ENCODE measurements at regions not wholly inside any gene's neighbourhood (a gene's known extent, or its start where the extent isn't known, plus 50 kb on each side); places are given as distances from the start of the nearest gene placed in this dataset.

GRCh38 chr3:177598097-177598833, 401.0 kb upstream of the TBL1XR1 start:
- no peak for DNase-seq (ENCODE audit: insufficient read length)
- TF ChIP-seq TAF1 (IDR thresholded peaks at IDR 0.05; ENCODE audit: borderline replicate concordance, low read depth, low read length), result no peak
- no peak for TF ChIP-seq POLR2AphosphoS5 (IDR thresholded peaks at IDR 0.05; ENCODE audit: low read depth, low read length)
- peak; percentile 53 for FAIRE-seq

- DNase-seq (ENCODE audit: insufficient read length) (no peak), FAIRE-seq (no peak)
- TF ChIP-seq POLR2AphosphoS5 (IDR thresholded peaks at IDR 0.05; ENCODE audit: low read depth, low read length), result no peak
- TF ChIP-seq POLR2A (IDR thresholded peaks at IDR 0.05; ENCODE audit: low read depth, low read length), result no peak
- no peak for TF ChIP-seq TAF1 (IDR thresholded peaks at IDR 0.05; ENCODE audit: borderline replicate concordance, low read depth, low read length)
These were observed 402.0 kb upstream of the TBL1XR1 start for GRCh38 chr3:177599326-177599725.

GRCh38 chr3:177599837-177600236, 402.6 kb upstream of the TBL1XR1 start:
- TF ChIP-seq TAF1 (IDR thresholded peaks at IDR 0.05; ENCODE audit: borderline replicate concordance, low read depth, low read length) (no peak), POLR2A (IDR thresholded peaks at IDR 0.05; ENCODE audit: low read depth, low read length) (no peak), POLR2AphosphoS5 (IDR thresholded peaks at IDR 0.05; ENCODE audit: low read depth, low read length) (no peak)
- no peak for DNase-seq (ENCODE audit: insufficient read length)
- FAIRE-seq, result no peak

- TF ChIP-seq POLR2AphosphoS5 (IDR thresholded peaks at IDR 0.05; ENCODE audit: low read depth, low read length), result no peak
- TF ChIP-seq TAF1 (IDR thresholded peaks at IDR 0.05; ENCODE audit: borderline replicate concordance, low read depth, low read length), result no peak
- no peak for TF ChIP-seq POLR2A (IDR thresholded peaks at IDR 0.05; ENCODE audit: low read depth, low read length)
- no peak for FAIRE-seq
These were observed 403.1 kb upstream of the TBL1XR1 start for GRCh38 chr3:177600411-177600810.

GRCh38 chr3:177601152-177601551, 403.9 kb upstream of the TBL1XR1 start:
- no peak for TF ChIP-seq POLR2AphosphoS5 (IDR thresholded peaks at IDR 0.05; ENCODE audit: low read depth, low read length)
- no peak for TF ChIP-seq POLR2A (IDR thresholded peaks at IDR 0.05; ENCODE audit: low read depth, low read length)
- no peak for TF ChIP-seq TAF1 (IDR thresholded peaks at IDR 0.05; ENCODE audit: borderline replicate concordance, low read depth, low read length)
- FAIRE-seq, result no peak
- DNase-seq (ENCODE audit: insufficient read length), result no peak

More at GRCh38 chr3:177600411-177600810, 403.1 kb upstream of the TBL1XR1 start:
- DNase-seq (ENCODE audit: insufficient read length), result no peak

- TF ChIP-seq POLR2AphosphoS5 (IDR thresholded peaks at IDR 0.05; ENCODE audit: low read depth, low read length) (no peak), TAF1 (IDR thresholded peaks at IDR 0.05; ENCODE audit: borderline replicate concordance, low read depth, low read length) (no peak)
- FAIRE-seq (no peak), DNase-seq (ENCODE audit: insufficient read length) (no peak)
These were observed 405.4 kb upstream of the TBL1XR1 start for GRCh38 chr3:177602601-177603147.

GRCh38 chr3:177603148-177603603, 405.9 kb upstream of the TBL1XR1 start:
- no peak for TF ChIP-seq POLR2AphosphoS5 (IDR thresholded peaks at IDR 0.05; ENCODE audit: low read depth, low read length)
- no peak for TF ChIP-seq POLR2A (IDR thresholded peaks at IDR 0.05; ENCODE audit: low read depth, low read length)
- no peak for TF ChIP-seq TAF1 (IDR thresholded peaks at IDR 0.05; ENCODE audit: borderline replicate concordance, low read depth, low read length)
- no peak for DNase-seq (ENCODE audit: insufficient read length)
- FAIRE-seq, result no peak

GRCh38 chr3:177604181-177604580, 406.9 kb upstream of the TBL1XR1 start:
- DNase-seq (ENCODE audit: insufficient read length) (no peak), FAIRE-seq (no peak)
- no peak for TF ChIP-seq POLR2AphosphoS5 (IDR thresholded peaks at IDR 0.05; ENCODE audit: low read depth, low read length)
- TF ChIP-seq TAF1 (IDR thresholded peaks at IDR 0.05; ENCODE audit: borderline replicate concordance, low read depth, low read length), result no peak
- no peak for TF ChIP-seq POLR2A (IDR thresholded peaks at IDR 0.05; ENCODE audit: low read depth, low read length)

- DNase-seq (ENCODE audit: insufficient read length) (no peak), FAIRE-seq (no peak)
- TF ChIP-seq TAF1 (IDR thresholded peaks at IDR 0.05; ENCODE audit: borderline replicate concordance, low read depth, low read length) (no peak), POLR2A (IDR thresholded peaks at IDR 0.05; ENCODE audit: low read depth, low read length) (no peak), POLR2AphosphoS5 (IDR thresholded peaks at IDR 0.05; ENCODE audit: low read depth, low read length) (no peak)
These were observed 409.6 kb upstream of the TBL1XR1 start for GRCh38 chr3:177606891-177607290.

- TF ChIP-seq POLR2AphosphoS5 (IDR thresholded peaks at IDR 0.05; ENCODE audit: low read depth, low read length) (no peak), POLR2A (IDR thresholded peaks at IDR 0.05; ENCODE audit: low read depth, low read length) (no peak), TAF1 (IDR thresholded peaks at IDR 0.05; ENCODE audit: borderline replicate concordance, low read depth, low read length) (no peak)
- DNase-seq (ENCODE audit: insufficient read length), result no peak
- no peak for FAIRE-seq
These were observed 410.3 kb upstream of the TBL1XR1 start for GRCh38 chr3:177607589-177607988.

- DNase-seq (ENCODE audit: insufficient read length) (no peak), FAIRE-seq (no peak)
- TF ChIP-seq POLR2A (IDR thresholded peaks at IDR 0.05; ENCODE audit: low read depth, low read length) (no peak), POLR2AphosphoS5 (IDR thresholded peaks at IDR 0.05; ENCODE audit: low read depth, low read length) (no peak), TAF1 (IDR thresholded peaks at IDR 0.05; ENCODE audit: borderline replicate concordance, low read depth, low read length) (no peak)
These were observed 411.2 kb upstream of the TBL1XR1 start for GRCh38 chr3:177608443-177608842.

GRCh38 chr3:177609613-177610012, 412.3 kb upstream of the TBL1XR1 start:
- DNase-seq (ENCODE audit: insufficient read length), result no peak
- TF ChIP-seq POLR2AphosphoS5 (IDR thresholded peaks at IDR 0.05; ENCODE audit: low read depth, low read length) (no peak), TAF1 (IDR thresholded peaks at IDR 0.05; ENCODE audit: borderline replicate concordance, low read depth, low read length) (no peak), POLR2A (IDR thresholded peaks at IDR 0.05; ENCODE audit: low read depth, low read length) (no peak)
- FAIRE-seq, result no peak
